Mucosa of descending colon (tissue), 3 donors: ENCODE measurements at regions not wholly inside any gene's neighbourhood (a gene's known extent, or its start where the extent isn't known, plus 50 kb on each side); places are given as distances from the start of the nearest gene placed in this dataset.

ENCODE experiments used
- ATAC-seq: fragments of 200-7000 bp; cut with Tn5 transposase; one replicate; pipeline ENCODE4 v1.9.1; 2020; ENCODE audit warnings: mild to moderate bottlenecking, moderate library complexity
- DNase-seq, 3 donors: peaks; one replicate each; pipeline ENCODE4 v3.0.0-alpha.2; 2020
- H3K36me3 ChIP-seq: fragments of 200-600 bp; one replicate; pipeline ENCODE4 v1.8.0; 2021; ENCODE audit warnings: low read depth, mild to moderate bottlenecking
- H3K4me1 ChIP-seq: fragments of 200-600 bp; one replicate; pipeline ENCODE4 v1.8.0; 2021; ENCODE audit warnings: low read depth, mild to moderate bottlenecking
- H3K4me3 ChIP-seq: fragments of 200-600 bp; one replicate; pipeline ENCODE4 v1.8.0; 2021; ENCODE audit warnings: mild to moderate bottlenecking
- H3K9me3 ChIP-seq: fragments of 200-600 bp; one replicate; pipeline ENCODE4 v1.8.0; 2021; ENCODE audit warnings: mild to moderate bottlenecking
- CTCF ChIP-seq: fragments of 200-600 bp; IDR thresholded peaks from one replicate; pipeline ENCODE4 v1.8.0; 2022; ENCODE audit warnings: antibody characterized with exemption, mild to moderate bottlenecking
- intact Hi-C, 2 donors: fragments of 100-400 bp; cut with DNase I in 1 of 2; cut with micrococcal nuclease in 1 of 2; formaldehyde crosslinking; loops; one replicate each; pipeline versions ENCODE4 v1.11.0 to v1.11.1; 2022; cut with DNase I, micrococcal nuclease
- donor health status: DM: no; HTN: no; CAD: no; lungs with moderate emphysema.
- donor health status: DM: no; HTN: no; CAD: no.
- donor health status: DM: no; HTN: yes; CAD: no.

GRCh38 chr1:81548918-81549587 is 251.7 kb upstream of the ADGRL2 start:
- intact Hi-C loops = no loop called here
- Histone ChIP-seq H3K9me3 (no peaks in the 10 kb centered on the region), H3K36me3 (no peaks in the 10 kb centered on the region), H3K4me1 (no peaks in the 10 kb centered on the region), H3K4me3 (no peak overlapping the region)
- ATAC-seq (no peak), DNase-seq (no peak)
- no peak for TF ChIP-seq CTCF

GRCh38 chr1:81547912-81548303 is 252.8 kb upstream of the ADGRL2 start:
- Histone ChIP-seq H3K4me3 (no peak overlapping the region), H3K9me3 (no peaks in the 10 kb centered on the region), H3K4me1 (no peaks in the 10 kb centered on the region), H3K36me3 (no peaks in the 10 kb centered on the region)
- ATAC-seq = no peak
- intact Hi-C loops = no loop called here
- TF ChIP-seq CTCF = no peak
- no peak for DNase-seq

- no peak overlapping the region for H3K4me3 ChIP-seq
- DNase-seq = no peak
- no peak for TF ChIP-seq CTCF
- ATAC-seq = no peak
- no peaks in the 10 kb centered on the region for H3K36me3 ChIP-seq
- H3K9me3 ChIP-seq = no peaks in the 10 kb centered on the region
- intact Hi-C loops = no loop called here
- H3K4me1 ChIP-seq = no peaks in the 10 kb centered on the region
Observed at GRCh38 chr1:81547261-81547911, 253.3 kb upstream of the ADGRL2 start.

- intact Hi-C loops = no loop called here
- TF ChIP-seq CTCF = no peak
- Histone ChIP-seq H3K4me3 (no peak overlapping the region), H3K9me3 (no peaks in the 10 kb centered on the region), H3K36me3 (no peaks in the 10 kb centered on the region), H3K4me1 (no peaks in the 10 kb centered on the region)
- no peak for DNase-seq
- ATAC-seq = no peak
Observed at GRCh38 chr1:81545734-81546133, 255.0 kb upstream of the ADGRL2 start.

- H3K36me3 ChIP-seq = no peaks in the 10 kb centered on the region
- no peaks in the 10 kb centered on the region for H3K4me1 ChIP-seq
- intact Hi-C loops = no loop called here
- DNase-seq (no peak), ATAC-seq (no peak)
- TF ChIP-seq CTCF = no peak
- H3K9me3 ChIP-seq = no peaks in the 10 kb centered on the region
- H3K4me3 ChIP-seq = no peak overlapping the region
Observed at GRCh38 chr1:81543764-81544163, 257.0 kb upstream of the ADGRL2 start.
